NCI-H524 treated with DMSO at 0.1 percent for 48 hours (cell line): ENCODE measurements at regions not wholly inside any gene's neighbourhood (a gene's known extent, or its start where the extent isn't known, plus 50 kb on each side); places are given as distances from the start of the nearest gene placed in this dataset.

Source experiments
- DNase-seq: peaks from one replicate; lab custom pipeline; 2025; lab: John Stamatoyannopoulos, UW

GRCh38 chr5:128895122-128895521 is 70.2 kb upstream of the SLC27A6 start:
- no peak for DNase-seq

- DNase-seq: no peak
These were observed 68.6 kb upstream of the SLC27A6 start for GRCh38 chr5:128896675-128897074.

- no peak for DNase-seq
These were observed 61.7 kb upstream of the SLC27A6 start for GRCh38 chr5:128903550-128903949.

DNA sequence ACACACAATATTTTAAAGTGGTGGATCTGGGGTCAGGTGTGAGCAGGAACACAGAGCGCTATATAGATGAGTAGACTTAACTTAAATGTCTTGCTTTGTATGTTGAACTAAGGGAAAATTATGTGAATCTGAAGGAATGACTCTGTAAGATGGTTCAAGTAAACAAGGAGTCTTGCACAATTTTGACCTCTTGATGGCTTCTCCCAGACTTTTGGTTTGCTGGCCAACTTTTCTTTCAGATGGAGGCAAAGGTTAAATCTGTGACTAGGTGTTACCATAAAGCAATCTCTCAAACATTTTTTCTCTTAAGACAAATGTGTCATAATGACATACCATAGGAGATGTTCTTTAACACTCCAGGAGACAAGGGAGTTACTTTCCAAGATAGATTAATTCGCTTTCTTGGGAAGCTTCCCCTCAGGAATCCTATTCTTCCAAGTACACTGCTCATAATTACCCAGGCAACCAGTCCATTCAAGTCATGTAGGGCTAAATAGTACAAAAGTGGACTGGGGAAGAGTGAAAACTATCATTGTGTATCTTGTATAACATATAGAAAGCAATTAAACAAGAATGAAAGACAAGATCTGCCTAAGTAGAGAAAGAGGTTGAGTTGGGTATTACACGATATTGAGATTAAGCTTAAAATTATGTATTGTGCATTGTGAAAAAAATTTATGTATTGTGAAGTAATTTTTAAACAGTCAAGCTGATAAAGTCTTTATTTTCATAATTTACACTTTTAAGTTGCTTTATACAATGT is 60.3 kb upstream of the SLC27A6 start:
- no peak for DNase-seq

DNA sequence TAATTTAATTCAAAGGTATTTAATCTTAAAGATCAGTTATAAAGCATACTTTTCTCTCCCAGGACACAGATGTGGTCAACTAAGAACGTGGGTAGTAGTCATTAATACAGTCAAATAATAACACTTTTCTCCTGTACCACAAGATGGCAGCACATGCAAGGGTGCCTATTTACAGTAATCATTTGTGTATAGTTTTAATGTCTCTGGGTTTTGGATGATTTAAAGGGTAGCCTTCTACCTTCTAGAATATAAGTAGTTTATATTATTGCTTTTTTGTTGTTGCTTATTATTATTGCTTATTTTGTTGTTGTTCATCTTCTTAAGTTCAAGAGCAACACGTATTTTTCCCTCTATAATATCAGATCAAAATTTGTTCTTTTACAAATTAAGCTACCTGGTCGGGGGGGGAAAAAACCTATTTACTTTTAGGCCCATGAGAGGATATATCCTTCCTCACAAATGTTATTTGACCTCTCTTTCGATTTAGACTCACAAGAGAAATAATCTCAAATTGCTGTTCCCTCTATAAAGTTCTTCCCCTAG is 59.6 kb upstream of the SLC27A6 start:
- no peak for DNase-seq

- no peak for DNase-seq
These were observed 51.7 kb upstream of the SLC27A6 start for GRCh38 chr5:128913551-128913950.
